GM18508 (cell line): ENCODE measurements at regions not wholly inside any gene's neighbourhood (a gene's known extent, or its start where the extent isn't known, plus 50 kb on each side); places are given as distances from the start of the nearest gene placed in this dataset.

Experiments
- ATAC-seq: cut with Tn5 transposase; IDR thresholded peaks from one replicate; pipeline ENCODE4 v1.9.1; 2021; ENCODE audit warnings: moderate number of reproducible peaks; ENCODE audit not compliant: insufficient read depth, unreplicated experiment

- no peak for ATAC-seq
Observed at GRCh38 chr6:21420146-21420878, 173.2 kb upstream of the SOX4 start.

GRCh38 chr6:21420926-21421325 lies 172.6 kb upstream of the SOX4 start:
- no peak for ATAC-seq

GRCh38 chr6:21423106-21423854 lies 170.3 kb upstream of the SOX4 start:
- ATAC-seq, result no peak

- no peak for ATAC-seq
Observed at GRCh38 chr6:21426841-21427490, 166.6 kb upstream of the SOX4 start.

- ATAC-seq, result no peak
Observed at GRCh38 chr6:21429291-21429690, 164.3 kb upstream of the SOX4 start.

DNA sequence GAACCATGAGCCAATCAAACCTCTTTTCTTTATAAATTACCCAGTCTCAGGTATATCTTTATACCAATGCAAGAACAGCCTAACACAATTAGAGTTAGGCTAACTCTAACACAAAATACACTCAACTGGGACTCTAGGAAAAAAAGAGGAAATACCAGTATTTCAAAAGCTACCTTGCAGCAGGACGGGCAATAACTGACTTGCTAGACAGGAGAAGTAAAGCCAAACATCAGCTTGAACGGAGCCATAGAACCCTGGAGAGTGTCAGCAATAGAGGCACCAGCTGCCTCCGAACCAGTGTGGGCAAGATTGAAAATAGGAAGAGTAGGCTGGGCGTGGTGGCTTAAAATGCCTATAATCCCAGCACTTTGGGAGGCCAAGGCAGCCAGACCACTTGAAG lies 162.0 kb upstream of the SOX4 start:
- no peak for ATAC-seq

GRCh38 chr6:21436625-21437024 lies 156.9 kb upstream of the SOX4 start:
- ATAC-seq, result no peak

DNA sequence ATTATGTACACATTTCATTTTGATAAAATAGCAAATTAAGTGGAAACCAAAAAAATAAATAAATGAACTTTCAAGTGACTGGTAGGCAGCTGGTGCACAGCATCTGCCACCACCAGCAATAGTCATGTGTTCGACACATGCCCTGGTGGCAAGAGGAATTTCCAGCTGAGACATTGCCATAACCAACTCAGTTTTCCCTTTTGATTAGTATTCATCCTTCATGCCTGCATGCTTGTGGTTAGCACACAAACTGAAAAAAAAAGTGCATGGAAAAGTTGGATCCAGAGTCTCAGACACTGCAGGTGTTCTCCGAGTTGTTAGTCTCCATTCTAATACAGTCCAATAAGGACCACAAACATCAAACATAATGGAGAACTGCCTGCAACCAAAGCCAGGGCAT lies 156.0 kb upstream of the SOX4 start:
- no peak for ATAC-seq

DNA sequence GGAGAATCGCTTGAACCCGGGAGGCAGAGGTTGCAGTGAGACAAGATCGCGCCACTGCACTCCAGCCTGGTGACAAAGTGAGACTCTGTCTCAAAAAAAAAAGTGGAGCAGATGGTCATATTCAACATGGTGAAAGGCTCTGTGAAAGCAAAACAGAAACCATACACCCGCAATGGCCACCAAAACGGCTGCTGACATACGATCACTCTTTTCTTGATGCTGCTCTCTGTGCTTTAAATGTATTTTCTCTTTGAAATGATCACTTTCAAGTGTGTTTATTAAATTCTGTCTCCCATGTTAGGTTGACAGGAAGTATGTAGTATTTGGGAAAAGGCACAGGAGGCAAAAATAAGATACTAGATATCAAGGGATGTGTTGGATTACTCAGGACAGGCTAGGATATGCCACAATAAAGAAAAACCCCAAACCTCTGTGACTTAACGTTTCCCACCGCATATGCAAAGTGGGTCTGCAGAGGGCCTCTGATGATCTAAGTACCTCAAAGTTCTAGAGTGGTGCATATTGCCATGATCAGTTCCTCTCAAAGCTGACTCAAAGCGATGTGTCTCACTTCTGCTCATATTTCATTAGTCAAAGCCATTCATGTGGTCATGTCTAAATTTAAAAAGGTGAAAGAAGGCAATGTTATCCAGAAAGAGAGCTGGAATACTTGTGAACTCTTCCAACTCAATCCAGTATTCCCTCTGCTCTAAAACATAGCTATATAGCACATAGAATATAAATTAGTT lies 155.1 kb upstream of the SOX4 start:
- ATAC-seq, result peak; percentile 93

- peak; percentile 47 for ATAC-seq
Observed at GRCh38 chr6:21438986-21439352, 154.6 kb upstream of the SOX4 start.

DNA sequence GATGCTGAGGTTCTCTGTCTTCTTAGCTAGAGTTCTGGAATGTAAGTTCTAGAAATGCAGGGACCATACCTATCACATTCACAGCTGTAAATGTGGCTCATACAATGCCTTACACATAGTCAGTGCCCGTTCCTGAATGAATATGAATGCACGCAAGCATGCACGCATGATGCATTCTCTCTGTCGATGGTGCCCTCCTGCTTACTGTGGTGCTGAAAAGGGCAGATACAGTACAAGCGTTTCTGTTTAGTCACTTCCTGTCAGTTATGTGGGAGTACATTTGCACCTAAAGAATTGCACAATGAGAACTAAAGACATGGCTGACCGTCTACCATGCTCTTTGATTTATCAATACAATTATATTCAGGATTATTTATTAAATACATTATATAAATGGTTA lies 152.2 kb upstream of the SOX4 start:
- no peak for ATAC-seq

- ATAC-seq, result no peak
Observed at GRCh38 chr6:21442874-21443273, 150.7 kb upstream of the SOX4 start.

- no peak for ATAC-seq
Observed at GRCh38 chr6:21444711-21445260, 148.8 kb upstream of the SOX4 start.

GRCh38 chr6:21447987-21448386 lies 145.6 kb upstream of the SOX4 start:
- ATAC-seq, result no peak

- ATAC-seq, result no peak
Observed at GRCh38 chr6:21448485-21449109, 145.0 kb upstream of the SOX4 start.

- no peak for ATAC-seq
Observed at GRCh38 chr6:21450149-21450548, 143.4 kb upstream of the SOX4 start.

DNA sequence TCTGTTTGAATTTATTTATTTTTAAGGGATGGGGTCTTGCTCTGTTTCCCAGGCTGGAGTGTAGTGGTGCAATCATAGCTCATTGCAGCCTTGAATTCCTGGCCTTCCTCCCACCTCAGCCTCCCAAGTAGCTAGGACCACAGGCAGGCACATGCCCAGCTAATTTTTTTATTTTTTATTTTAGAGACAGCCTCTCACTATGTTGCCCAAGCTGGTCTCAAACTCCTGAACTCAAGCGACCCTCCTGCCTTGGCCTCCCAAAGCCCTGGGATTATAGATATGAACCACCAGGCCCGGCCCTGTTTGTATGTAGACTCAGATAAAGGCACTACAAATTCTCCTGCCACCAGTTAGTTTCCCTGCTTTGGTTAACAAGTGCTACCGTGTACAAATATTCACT lies 142.9 kb upstream of the SOX4 start:
- ATAC-seq, result no peak

- ATAC-seq, result no peak
Observed at GRCh38 chr6:21451546-21452013, 142.0 kb upstream of the SOX4 start.

DNA sequence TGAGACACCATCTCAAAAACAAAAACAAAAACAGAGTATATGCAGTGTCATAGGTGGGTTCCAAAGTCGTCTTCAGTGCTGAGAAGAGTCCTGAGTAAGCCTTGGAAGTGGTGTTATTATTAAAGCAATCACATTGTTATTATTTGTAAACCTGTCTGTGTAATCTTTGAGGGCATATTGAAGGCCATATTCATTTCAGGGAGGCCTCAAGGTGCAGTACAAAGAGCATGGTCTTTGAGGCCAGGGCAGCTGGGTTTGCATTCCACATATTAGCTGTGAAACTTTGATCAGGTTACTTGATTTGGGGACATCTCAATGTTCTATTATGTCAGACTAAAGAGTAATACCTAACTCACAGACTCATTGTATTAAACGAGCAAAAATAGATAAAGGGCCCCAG lies 139.3 kb upstream of the SOX4 start:
- no peak for ATAC-seq

DNA sequence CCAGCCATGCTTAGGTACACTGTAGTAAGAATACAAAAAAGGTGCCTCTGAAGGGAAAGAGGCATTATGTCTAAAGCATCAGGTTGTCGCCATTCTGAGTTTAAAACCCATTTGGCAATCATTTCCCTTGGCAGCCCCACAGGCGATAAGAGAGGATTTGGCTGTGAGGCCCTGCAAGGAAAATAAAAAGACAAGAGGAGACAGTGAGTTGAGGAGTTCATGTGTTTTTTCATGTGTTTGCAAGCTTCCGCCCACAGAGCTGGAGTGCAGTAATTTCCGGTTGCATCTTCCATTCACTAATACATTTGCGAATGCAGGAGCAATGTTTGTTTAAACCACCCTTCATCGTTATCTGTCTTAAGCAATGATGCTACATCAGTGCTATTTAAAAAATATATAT lies 138.5 kb upstream of the SOX4 start:
- no peak for ATAC-seq
